ENCODE measurements at regions not wholly inside any gene's neighbourhood (a gene's known extent, or its start where the extent isn't known, plus 50 kb on each side); places are given as distances from the start of the nearest gene placed in this dataset.

- Histone ChIP-seq H3K9me3 (ENCODE audit: insufficient read depth, low read length, severe bottlenecking) (no peaks in the 10 kb centered on the region), H4K20me1 (ENCODE audit: insufficient read depth, low read length) (no peaks in the 10 kb centered on the region), H3K4me2 (ENCODE audit: insufficient read depth, low read length) (no peak overlapping the region), H3K4me3 (ENCODE audit: low read depth in 1 of 2, low read length in 2 of 2) (no peak overlapping the region), H3K27me3 (ENCODE audit: insufficient read depth, low read length, poor library complexity) (no peaks in the 10 kb centered on the region), H3K4me1 (ENCODE audit: insufficient read depth, low read length) (no peaks in the 10 kb centered on the region), H3K79me2 (ENCODE audit: insufficient read depth, low read length) (no peaks in the 10 kb centered on the region), H2AFZ (ENCODE audit: low read depth, low read length) (no peak overlapping the region), H3K9ac (ENCODE audit: low read depth, low read length) (no peak overlapping the region), H3K36me3 (ENCODE audit: insufficient read depth, low read length) (no peaks in the 10 kb centered on the region), H3K27ac (ENCODE audit: low read length) (no peak overlapping the region)
- ATAC-seq (ENCODE audit: insufficient read depth, low read depth) (no peak), DNase-seq (no peak)
- TF ChIP-seq CTCF (IDR thresholded peaks at IDR 0.05; ENCODE audit: borderline replicate concordance, extremely low read depth, low read length, poor library complexity, severe bottlenecking) (no peak), EZH2 (IDR thresholded peaks at IDR 0.05; ENCODE audit: borderline replicate concordance, low read depth, low read length, severe bottlenecking) (no peak)
Measured at GRCh38 chr5:159837860-159838259, 78.4 kb upstream of the ADRA1B start.

DNA sequence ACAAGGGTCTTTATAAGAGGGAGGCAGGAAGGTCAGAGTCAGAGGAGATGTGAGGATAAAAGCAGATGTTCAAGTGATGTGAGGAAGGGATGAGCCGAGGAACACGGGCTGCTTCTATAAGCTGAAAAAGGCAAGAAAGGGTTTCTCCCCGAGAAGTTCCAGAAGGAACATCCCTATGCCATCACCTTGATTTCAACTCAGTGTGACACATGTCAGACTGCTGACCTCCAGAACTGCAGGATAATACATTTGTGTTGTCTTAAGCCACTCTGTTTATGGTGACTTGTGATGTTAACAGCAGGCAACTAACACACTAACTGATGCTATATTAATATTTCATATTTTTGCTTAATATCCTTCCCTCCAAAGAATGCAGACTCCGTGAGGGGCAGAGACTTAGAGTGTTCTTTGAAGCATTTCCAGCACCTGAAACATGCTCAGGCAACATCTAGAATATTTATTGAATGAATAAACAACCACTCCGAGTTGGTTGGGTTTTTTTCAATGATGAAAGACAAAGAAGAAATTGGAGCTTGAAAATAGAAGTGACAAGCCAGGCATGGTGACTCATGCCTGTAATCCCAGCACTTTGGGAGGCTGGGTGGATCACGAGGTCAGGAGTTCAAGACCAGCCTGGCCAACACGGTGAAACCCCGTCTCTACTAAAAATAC lies 77.6 kb upstream of the ADRA1B start:
- Histone ChIP-seq H3K79me2 (ENCODE audit: insufficient read depth, low read length) (no peaks in the 10 kb centered on the region), H2AFZ (ENCODE audit: low read depth, low read length) (no peak overlapping the region), H3K27me3 (ENCODE audit: insufficient read depth, low read length, poor library complexity) (no peaks in the 10 kb centered on the region), H3K4me2 (ENCODE audit: insufficient read depth, low read length) (no peak overlapping the region), H3K27ac (ENCODE audit: low read length) (no peak overlapping the region), H3K9ac (ENCODE audit: low read depth, low read length) (no peak overlapping the region), H3K36me3 (ENCODE audit: insufficient read depth, low read length) (no peaks in the 10 kb centered on the region), H3K9me3 (ENCODE audit: insufficient read depth, low read length, severe bottlenecking) (no peaks in the 10 kb centered on the region), H3K4me1 (ENCODE audit: insufficient read depth, low read length) (no peaks in the 10 kb centered on the region), H4K20me1 (ENCODE audit: insufficient read depth, low read length) (no peaks in the 10 kb centered on the region), H3K4me3 (ENCODE audit: low read depth in 1 of 2, low read length in 2 of 2) (no peak overlapping the region)
- no peak for TF ChIP-seq EZH2 (IDR thresholded peaks at IDR 0.05; ENCODE audit: borderline replicate concordance, low read depth, low read length, severe bottlenecking)
- TF ChIP-seq CTCF (IDR thresholded peaks at IDR 0.05; ENCODE audit: borderline replicate concordance, extremely low read depth, low read length, poor library complexity, severe bottlenecking), result no peak
- ATAC-seq (ENCODE audit: insufficient read depth, low read depth) (no peak), DNase-seq (no peak)

DNA sequence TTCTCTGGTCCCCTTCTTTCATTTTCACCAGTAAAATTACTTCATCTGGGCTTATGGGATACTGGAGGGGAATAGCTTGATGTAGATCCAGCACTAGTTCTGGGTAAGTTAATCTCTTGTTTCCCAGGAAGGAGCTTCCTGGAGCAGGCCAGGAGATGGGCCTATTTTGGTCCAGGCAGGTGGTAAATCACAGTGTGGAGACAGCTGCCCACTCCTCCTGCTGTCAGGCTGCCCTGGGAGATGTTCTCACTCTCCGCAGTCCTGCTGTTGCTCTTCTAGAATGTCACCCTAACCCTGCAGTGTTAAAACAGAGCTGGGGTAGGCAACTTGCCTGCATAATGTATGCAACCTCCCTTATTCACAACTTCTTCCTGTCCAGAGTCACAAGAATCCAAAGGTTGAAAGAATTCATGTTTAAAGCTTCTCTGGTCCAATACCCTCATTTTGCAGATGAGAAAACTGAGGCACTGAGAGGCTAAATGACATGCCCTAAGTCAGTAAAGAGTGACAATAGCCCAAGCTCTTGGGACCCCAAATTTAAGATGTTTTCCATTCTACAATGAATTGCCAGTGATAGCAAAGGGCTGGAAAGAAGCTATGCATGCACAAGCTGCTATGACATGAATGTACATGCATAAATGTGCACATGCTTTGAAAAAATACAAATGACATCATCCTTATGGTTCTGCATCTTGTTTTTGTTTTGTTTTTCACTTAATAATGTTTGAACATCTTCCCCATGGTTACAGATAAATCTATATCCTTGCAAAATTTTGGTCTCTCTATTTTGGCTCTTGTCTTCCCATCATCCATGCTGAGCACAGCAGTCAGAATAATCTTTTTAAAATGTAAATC lies 71.8 kb upstream of the ADRA1B start:
- Histone ChIP-seq H4K20me1 (ENCODE audit: insufficient read depth, low read length) (no peaks in the 10 kb centered on the region), H2AFZ (ENCODE audit: low read depth, low read length) (no peak overlapping the region), H3K9me3 (ENCODE audit: insufficient read depth, low read length, severe bottlenecking) (no peaks in the 10 kb centered on the region), H3K27ac (ENCODE audit: low read length) (no peak overlapping the region), H3K9ac (ENCODE audit: low read depth, low read length) (no peak overlapping the region), H3K79me2 (ENCODE audit: insufficient read depth, low read length) (no peaks in the 10 kb centered on the region), H3K4me2 (ENCODE audit: insufficient read depth, low read length) (no peak overlapping the region), H3K4me1 (ENCODE audit: insufficient read depth, low read length) (no peaks in the 10 kb centered on the region), H3K36me3 (ENCODE audit: insufficient read depth, low read length) (no peaks in the 10 kb centered on the region), H3K4me3 (ENCODE audit: low read depth in 1 of 2, low read length in 2 of 2) (no peak overlapping the region), H3K27me3 (ENCODE audit: insufficient read depth, low read length, poor library complexity) (no peaks in the 10 kb centered on the region)
- ATAC-seq (ENCODE audit: insufficient read depth, low read depth) (no peak), DNase-seq (no peak)
- TF ChIP-seq CTCF (IDR thresholded peaks at IDR 0.05; ENCODE audit: borderline replicate concordance, extremely low read depth, low read length, poor library complexity, severe bottlenecking), result no peak
- no peak for TF ChIP-seq EZH2 (IDR thresholded peaks at IDR 0.05; ENCODE audit: borderline replicate concordance, low read depth, low read length, severe bottlenecking)
